Hepatocyte (in vitro differentiated cells): ENCODE measurements at regions not wholly inside any gene's neighbourhood (a gene's known extent, or its start where the extent isn't known, plus 50 kb on each side); places are given as distances from the start of the nearest gene placed in this dataset.

ENCODE experiments used
- CTCF ChIP-seq: fragments of 200-600 bp; sonication (generic); IDR thresholded peaks from 2 replicates; pipeline ENCODE4 v1.5.1; 2016; ENCODE audit warnings: antibody characterized with exemption, mild to moderate bottlenecking; ENCODE audit not compliant: poor library complexity
- EZH2 ChIP-seq: fragments of 200-600 bp; sonication (generic); IDR thresholded peaks from 2 replicates; pipeline ENCODE4 v1.6.1; 2016; ENCODE audit warnings: antibody characterized with exemption, mild to moderate bottlenecking, borderline replicate concordance

GRCh38 chr3:146313746-146314111 is 62.8 kb upstream of the PLSCR4 start:
- TF ChIP-seq EZH2 (no peak), CTCF (no peak)
